Endothelial cell of umbilical vein (primary cell): ENCODE measurements at regions not wholly inside any gene's neighbourhood (a gene's known extent, or its start where the extent isn't known, plus 50 kb on each side); places are given as distances from the start of the nearest gene placed in this dataset.

Experiments
- BruUV-seq: library from RNA; stranded (reverse); fragments of 400-500 nt; replicated peaks from 2 replicates; lab custom pipeline; 2021; lab: Mats Ljungman, UMichigan
- CTCF ChIA-PET: fragments of 300-600, 350-600 bp; sonication (Branson Sonifier 250); formaldehyde crosslinking; loops from one replicate; lab custom pipeline; 2021; ENCODE audit warnings: antibody characterized with exemption, inconsistent platforms; lab: Charles Lee
- POLR2A ChIA-PET: fragments of 300-600, 350-600 bp; sonication (Branson Sonifier 250); formaldehyde crosslinking; loops from one replicate; lab custom pipeline; 2021; ENCODE audit warnings: antibody characterized with exemption, inconsistent platforms; lab: Charles Lee
- DNase-seq: peaks from one replicate; pipeline ENCODE4 v3.0.0-alpha.2; 2011; ENCODE audit warnings: low read depth, low spot score
- FAIRE-seq: peaks from 2 replicates; lab custom pipeline; 2011; peaks lifted over from hg19 to GRCh38; lab: Jason Lieb, UNC
- H2AFZ ChIP-seq: 2 replicates; pipeline ENCODE4 v1.6.0; 2012; ENCODE audit warnings: low read depth, low read length, control low read depth, inconsistent platforms
- H3K27ac ChIP-seq: 2 replicates; pipeline ENCODE4 v1.5.1; 2011; ENCODE audit warnings: low read depth, mild to moderate bottlenecking, control low read depth, low read length, moderate library complexity; ENCODE audit not compliant: insufficient read depth
- H3K27me3 ChIP-seq, 2 experiments: 2 replicates each; pipeline versions ENCODE4 v1.6.0 to v1.6.1; 2011; ENCODE audit warnings: low read length in 2 of 2, mixed read lengths in 1 of 2; ENCODE audit not compliant: control insufficient read depth in 2 of 2, insufficient read depth in 2 of 2
- H3K36me3 ChIP-seq, 2 experiments: 2 replicates in 1 of 2; 3 replicates in 1 of 2; pipeline ENCODE4 v1.5.1; 2011; ENCODE audit warnings: low read length in 2 of 2, mild to moderate bottlenecking in 1 of 2, moderate library complexity in 1 of 2; ENCODE audit not compliant: control insufficient read depth in 2 of 2, insufficient read depth in 2 of 2; ENCODE audit errors: extremely low read depth in 1 of 2
- H3K4me1 ChIP-seq: 3 replicates; pipeline ENCODE4 v1.5.1; 2011; ENCODE audit warnings: mild to moderate bottlenecking, low read length; ENCODE audit not compliant: control insufficient read depth, insufficient read depth; ENCODE audit errors: extremely low read depth
- H3K4me2 ChIP-seq: 2 replicates; pipeline ENCODE4 v1.6.1; 2011; ENCODE audit warnings: low read length, control low read depth, mixed read lengths; ENCODE audit not compliant: insufficient read depth
- H3K4me3 ChIP-seq, 3 experiments: fragments of 200-600 bp in 1 of 3; sonication (generic), shearing (Covaris generic) in 1 of 3; replicated peaks in 1 of 3; 2 replicates each; pipeline ENCODE4 v1.5.1; 2011 to 2016; ENCODE audit warnings: control low read depth in 3 of 3, low read length in 3 of 3, mild to moderate bottlenecking in 2 of 3, inconsistent platforms in 1 of 3, low read depth in 1 of 3, moderate library complexity in 1 of 3; ENCODE audit not compliant: insufficient read depth in 1 of 3
- H3K79me2 ChIP-seq: 2 replicates; pipeline ENCODE4 v1.6.0; 2012; ENCODE audit warnings: low read length, inconsistent platforms; ENCODE audit not compliant: control insufficient read depth, insufficient read depth
- H3K9ac ChIP-seq: replicated peaks from 2 replicates; pipeline ENCODE3; 2011; ENCODE audit warnings: low read length, control low read depth; ENCODE audit not compliant: insufficient read depth; ENCODE audit errors: extremely low read depth
- H3K9me1 ChIP-seq: replicated peaks from 3 replicates; pipeline ENCODE4 v1.6.0; 2011; ENCODE audit warnings: mild to moderate bottlenecking, low read length; ENCODE audit not compliant: control insufficient read depth, insufficient read depth; ENCODE audit errors: extremely low read depth
- H3K9me3 ChIP-seq: replicated peaks from 2 replicates; pipeline ENCODE4 v1.5.1; 2012; ENCODE audit warnings: low read length, inconsistent platforms; ENCODE audit not compliant: control insufficient read depth, insufficient read depth
- H4K20me1 ChIP-seq: replicated peaks from 2 replicates; pipeline ENCODE3; 2011; ENCODE audit warnings: mild to moderate bottlenecking, low read length; ENCODE audit not compliant: control insufficient read depth, insufficient read depth; ENCODE audit errors: extremely low read depth
- CTCF ChIP-seq, 2 donors: IDR thresholded peaks; 1 replicate in 1 of 2; 2 replicates in 1 of 2; pipeline ENCODE4 v1.5.1; 2011; ENCODE audit warnings: low read length in 2 of 2, mild to moderate bottlenecking in 2 of 2, moderate library complexity in 2 of 2, control low read depth in 1 of 2, inconsistent platforms in 1 of 2, low read depth in 1 of 2; ENCODE audit not compliant: insufficient read depth in 1 of 2; ENCODE audit errors: extremely low read depth in 1 of 2
- GATA2 ChIP-seq: IDR thresholded peaks from 2 replicates; pipeline ENCODE4 v1.7.0; 2011; ENCODE audit warnings: low read depth, mild to moderate bottlenecking, moderate library complexity, mixed read lengths, low read length; ENCODE audit not compliant: insufficient read length, insufficient read depth
- JUN ChIP-seq: IDR thresholded peaks from 2 replicates; pipeline ENCODE4 v1.6.1; 2011; ENCODE audit warnings: borderline replicate concordance, low read depth; ENCODE audit not compliant: insufficient read length, insufficient read depth
- MAX ChIP-seq: IDR thresholded peaks from 2 replicates; pipeline ENCODE4 v1.6.1; 2011; ENCODE audit not compliant: insufficient read depth, insufficient read length
- POLR2A ChIP-seq: IDR thresholded peaks from 2 replicates; pipeline ENCODE4 v1.6.1; 2012; ENCODE audit warnings: low read depth, mild to moderate bottlenecking, control low read depth, low read length
- dilution Hi-C: fragments of 300-500 bp; cut with MboI; formaldehyde crosslinking; loops from one replicate; pipeline ENCODE4 v1.15.0; 2019; ENCODE audit warnings: low sequenced_read_pairs; ENCODE audit not compliant: extremely low pct_ligation_motif_present
- intact Hi-C: fragments of 100-400 bp; cut with micrococcal nuclease; formaldehyde crosslinking; loops from one replicate; pipeline ENCODE4 v1.10.0; 2022

- Histone ChIP-seq H3K79me2 (no peaks in the 10 kb centered on the region), H4K20me1 (no peaks in the 10 kb centered on the region), H3K27me3 (peaks cover 3 to 6% of the 10 kb centered on the region in 2 experiments), H3K36me3 (no peaks in the 10 kb centered on the region), H3K9ac (no peak overlapping the region), H3K9me3 (no peaks in the 10 kb centered on the region), H3K4me3 (no peak overlapping the region), H3K9me1 (no peaks in the 10 kb centered on the region), H3K4me2 (no peak overlapping the region), H3K27ac (no peak overlapping the region), H3K4me1 (no peaks in the 10 kb centered on the region), H2AFZ (no peak overlapping the region)
- ChIA-PET CTCF (no interaction called here), POLR2A (no interaction called here)
- dilution Hi-C loops (no loop called here), intact Hi-C loops (loop anchor here (1.0 kb wide), 1 partner anchor 377 kb away; no protein-coding TSS in a partner anchor)
- peak; percentile 17 for DNase-seq
- no TSS peak for BruUV-seq
- TF ChIP-seq MAX (no peak), GATA2 (no peak), JUN (no peak), POLR2A (no peak), CTCF (IDR thresholded peaks at IDR 0.05; ENCODE audit: extremely low read depth in 1 of 2, insufficient read depth in 1 of 2, low read depth in 1 of 2, low read length in 2 of 2) (peak in 1 of 2 donors; percentile 14)
- no peak for FAIRE-seq
Measured at GRCh38 chr1:209029737-209030136, 553.8 kb upstream of the CAMK1G start.
